Gastrocnemius medialis (tissue), 4 donors: ENCODE measurements at regions not wholly inside any gene's neighbourhood (a gene's known extent, or its start where the extent isn't known, plus 50 kb on each side); places are given as distances from the start of the nearest gene placed in this dataset.

Source experiments
- POLR2A ChIP-seq, 2 donors: fragments of 450-650 bp; IDR thresholded peaks; one replicate each; pipeline ENCODE4 v1.6.1; 2017; ENCODE audit warnings: antibody characterized with exemption in 2 of 2, mild to moderate bottlenecking in 2 of 2, moderate library complexity in 2 of 2
- TF ChIP-seq, protein P1 (sequence below), 5 experiments: fragments of 450-650 bp in 3 of 5; fragments of 200-600 bp in 2 of 5; sonication (generic) in 2 of 5; IDR thresholded peaks in 4 of 5; conservative IDR thresholded peaks in 1 of 5; 1 replicate in 4 of 5; 2 replicates in 1 of 5; pipeline ENCODE4 v1.5.1; 2016 to 2019; ENCODE audit warnings: antibody characterized with exemption in 5 of 5, mild to moderate bottlenecking in 3 of 5, moderate library complexity in 3 of 5

DNA sequence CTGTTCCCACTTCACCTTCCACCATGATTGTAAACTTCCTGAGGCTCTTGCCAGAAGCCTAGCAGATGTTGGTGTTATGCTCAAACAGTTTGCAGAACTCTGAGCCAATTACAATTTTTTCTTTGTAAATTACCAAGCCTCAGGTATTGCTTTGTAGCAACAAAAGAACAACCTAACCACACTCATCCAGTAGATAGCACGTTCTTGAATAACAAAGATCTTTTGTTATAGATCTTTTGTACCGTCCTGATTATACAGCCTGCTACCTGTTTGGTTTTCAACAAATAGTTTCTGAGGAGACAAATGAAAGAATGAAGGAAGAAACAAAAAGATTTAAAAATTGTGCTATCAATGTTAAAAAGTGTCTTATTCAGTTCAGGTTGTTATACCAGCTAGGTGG lies 474.7 kb upstream of the ALCAM start:
- no peak for TF ChIP-seq POLR2A (IDR thresholded peaks at IDR 0.05)
- TF ChIP-seq, protein P1, sequence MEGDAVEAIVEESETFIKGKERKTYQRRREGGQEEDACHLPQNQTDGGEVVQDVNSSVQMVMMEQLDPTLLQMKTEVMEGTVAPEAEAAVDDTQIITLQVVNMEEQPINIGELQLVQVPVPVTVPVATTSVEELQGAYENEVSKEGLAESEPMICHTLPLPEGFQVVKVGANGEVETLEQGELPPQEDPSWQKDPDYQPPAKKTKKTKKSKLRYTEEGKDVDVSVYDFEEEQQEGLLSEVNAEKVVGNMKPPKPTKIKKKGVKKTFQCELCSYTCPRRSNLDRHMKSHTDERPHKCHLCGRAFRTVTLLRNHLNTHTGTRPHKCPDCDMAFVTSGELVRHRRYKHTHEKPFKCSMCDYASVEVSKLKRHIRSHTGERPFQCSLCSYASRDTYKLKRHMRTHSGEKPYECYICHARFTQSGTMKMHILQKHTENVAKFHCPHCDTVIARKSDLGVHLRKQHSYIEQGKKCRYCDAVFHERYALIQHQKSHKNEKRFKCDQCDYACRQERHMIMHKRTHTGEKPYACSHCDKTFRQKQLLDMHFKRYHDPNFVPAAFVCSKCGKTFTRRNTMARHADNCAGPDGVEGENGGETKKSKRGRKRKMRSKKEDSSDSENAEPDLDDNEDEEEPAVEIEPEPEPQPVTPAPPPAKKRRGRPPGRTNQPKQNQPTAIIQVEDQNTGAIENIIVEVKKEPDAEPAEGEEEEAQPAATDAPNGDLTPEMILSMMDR (IDR thresholded peaks at IDR 0.05 in 4 of 5, conservative IDR thresholded peaks at IDR 0.05 in 1 of 5): no peak
